Spleen (tissue), 11 donors: ENCODE measurements at regions not wholly inside any gene's neighbourhood (a gene's known extent, or its start where the extent isn't known, plus 50 kb on each side); places are given as distances from the start of the nearest gene placed in this dataset.
A peak's percentile ranks its signal among the peaks of the same experiment; 100 is the strongest.

Experiments
- DNase-seq: peaks from one replicate; pipeline ENCODE4 v3.0.0-alpha.2; 2020
- H3K27ac ChIP-seq, 8 donors: fragments of 200-600 bp; sonication (generic) in 7 of 8; 1 replicate in 4 of 8; 2 replicates in 4 of 8; pipeline versions ENCODE4 v1.5.0 to v1.8.0; 2016 to 2021; ENCODE audit warnings: inconsistent platforms in 4 of 8, mild to moderate bottlenecking in 4 of 8, moderate library complexity in 1 of 8
- H3K27me3 ChIP-seq, 7 donors: fragments of 200-600 bp; sonication (generic) in 6 of 7; replicated peaks in 1 of 7; 1 replicate in 4 of 7; 2 replicates in 3 of 7; pipeline versions ENCODE4 v1.5.0 to v1.8.0; 2016 to 2021; ENCODE audit warnings: inconsistent platforms in 3 of 7, mild to moderate bottlenecking in 1 of 7
- H3K36me3 ChIP-seq, 6 donors: fragments of 200-600 bp; sonication (generic) in 5 of 6; 1 replicate in 4 of 6; 2 replicates in 2 of 6; pipeline versions ENCODE4 v1.5.0 to v1.8.0; 2016 to 2021; ENCODE audit warnings: inconsistent platforms in 2 of 6
- H3K4me1 ChIP-seq, 6 donors: fragments of 200-600 bp; sonication (generic) in 5 of 6; 1 replicate in 3 of 6; 2 replicates in 3 of 6; pipeline versions ENCODE4 v1.5.0 to v1.8.0; 2016 to 2021; ENCODE audit warnings: inconsistent platforms in 3 of 6
- H3K4me3 ChIP-seq, 8 donors: fragments of 200-600 bp; sonication (generic) in 7 of 8; 1 replicate in 4 of 8; 2 replicates in 4 of 8; pipeline versions ENCODE4 v1.5.0 to v1.8.0; 2016 to 2021; ENCODE audit warnings: inconsistent platforms in 4 of 8, mild to moderate bottlenecking in 4 of 8, moderate library complexity in 2 of 8
- H3K9me3 ChIP-seq, 8 donors: fragments of 200-600 bp; sonication (generic) in 7 of 8; 1 replicate in 4 of 8; 2 replicates in 4 of 8; pipeline versions ENCODE4 v1.5.0 to v1.8.0; 2016 to 2021; ENCODE audit warnings: inconsistent platforms in 4 of 8
- POLR2A ChIP-seq, 3 donors: fragments of 450-650 bp; IDR thresholded peaks; one replicate each; pipeline ENCODE4 v1.5.1; 2017; ENCODE audit warnings: antibody characterized with exemption in 3 of 3, mild to moderate bottlenecking in 1 of 3
- POLR2AphosphoS5 ChIP-seq, 3 donors: sonication (generic); formaldehyde crosslinking; IDR thresholded peaks; one replicate each; pipeline ENCODE4 v1.5.1; 2017; ENCODE audit warnings: antibody characterized with exemption in 3 of 3
- WGBS, 5 donors: extraction: QIAGEN DNeasy Blood & Tissue Kit in 3 of 5; methylation state at CpG; one replicate each; pipeline versions ENCODE4 v1.1.5 to v1.1.7; 2013 to 2018; 5-methylcytosine and 5-hydroxymethylcytosine counted together
- intact Hi-C: fragments of 100-400 bp; cut with DNase I; formaldehyde crosslinking; loops from one replicate; pipeline ENCODE4 v1.15.0; 2023; ENCODE audit warnings: low total_unique reads
- TF ChIP-seq, protein P1 (sequence below), 11 experiments: fragments of 200-600 bp in 7 of 11; fragments of 450-650 bp in 4 of 11; sonication (generic) in 4 of 11; IDR thresholded peaks in 8 of 11; conservative IDR thresholded peaks in 3 of 11; 1 replicate in 7 of 11; 2 replicates in 4 of 11; pipeline versions ENCODE4 v1.4.0 to v1.8.0; 2016 to 2021; ENCODE audit warnings: antibody characterized with exemption in 11 of 11, inconsistent platforms in 4 of 11, mild to moderate bottlenecking in 1 of 11
- donor health status: healthy with polysubstance abuse.
- donor health status: DM: no; HTN: no; CAD: no; lungs with moderate emphysema.
- donor health status: DM: no; HTN: no; CAD: no.
- donor health status: Bipolar disorder and iron deficiency.
- donor health status: healthy.
- donor health status: DM: no; HTN: no; CAD: no.
- donor health status: DM: yes; HTN: yes; CAD: no.

DNA sequence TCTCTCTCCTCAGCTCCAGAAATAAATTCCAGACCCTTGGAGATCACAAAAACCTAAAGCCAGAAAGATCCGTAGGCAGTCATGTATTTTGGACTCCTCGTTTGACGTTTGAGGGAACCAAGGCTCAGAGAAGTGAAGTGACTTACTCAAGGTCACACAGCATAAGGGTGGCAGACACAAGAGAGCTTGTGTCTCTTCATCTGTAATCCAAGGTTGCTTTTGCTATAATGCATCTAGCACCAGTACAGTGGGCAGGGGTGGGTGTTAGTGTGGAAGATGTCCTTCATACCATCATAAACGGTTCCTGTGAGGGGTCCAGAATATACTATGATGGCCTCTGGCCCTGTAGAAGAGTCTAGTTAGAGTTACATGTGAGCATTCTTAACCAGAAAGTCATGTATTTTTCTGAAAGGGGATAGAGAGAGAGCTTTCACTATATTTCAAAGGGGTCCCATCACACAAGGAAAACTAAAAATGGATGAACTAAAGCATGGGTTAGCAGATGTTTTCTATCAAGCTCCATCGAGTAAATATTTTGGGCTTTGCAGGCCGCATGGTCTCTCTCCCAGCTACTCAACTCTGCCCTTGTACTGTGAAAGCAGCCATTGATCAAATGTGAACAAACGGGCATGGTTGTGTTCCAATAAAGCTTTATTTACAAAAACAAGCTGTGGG lies 144.9 kb downstream of the TOMM20 start:
- Histone ChIP-seq H3K36me3 (no peaks in the 10 kb centered on the region), H3K4me3 (peak overlapping the region in 1 of 8 donors; percentile 14), H3K27ac (peak overlapping the region in 7 of 8 donors; percentile 69 to 96 (median 90)), H3K9me3 (no peaks in the 10 kb centered on the region), H3K27me3 (no peaks in the 10 kb centered on the region), H3K4me1 (peaks cover 41 to 95% (median 76%) of the 10 kb centered on the region in 6 donors)
- no peak for TF ChIP-seq POLR2AphosphoS5 (IDR thresholded peaks at IDR 0.05)
- TF ChIP-seq POLR2A (IDR thresholded peaks at IDR 0.05) = no peak
- TF ChIP-seq, protein P1, sequence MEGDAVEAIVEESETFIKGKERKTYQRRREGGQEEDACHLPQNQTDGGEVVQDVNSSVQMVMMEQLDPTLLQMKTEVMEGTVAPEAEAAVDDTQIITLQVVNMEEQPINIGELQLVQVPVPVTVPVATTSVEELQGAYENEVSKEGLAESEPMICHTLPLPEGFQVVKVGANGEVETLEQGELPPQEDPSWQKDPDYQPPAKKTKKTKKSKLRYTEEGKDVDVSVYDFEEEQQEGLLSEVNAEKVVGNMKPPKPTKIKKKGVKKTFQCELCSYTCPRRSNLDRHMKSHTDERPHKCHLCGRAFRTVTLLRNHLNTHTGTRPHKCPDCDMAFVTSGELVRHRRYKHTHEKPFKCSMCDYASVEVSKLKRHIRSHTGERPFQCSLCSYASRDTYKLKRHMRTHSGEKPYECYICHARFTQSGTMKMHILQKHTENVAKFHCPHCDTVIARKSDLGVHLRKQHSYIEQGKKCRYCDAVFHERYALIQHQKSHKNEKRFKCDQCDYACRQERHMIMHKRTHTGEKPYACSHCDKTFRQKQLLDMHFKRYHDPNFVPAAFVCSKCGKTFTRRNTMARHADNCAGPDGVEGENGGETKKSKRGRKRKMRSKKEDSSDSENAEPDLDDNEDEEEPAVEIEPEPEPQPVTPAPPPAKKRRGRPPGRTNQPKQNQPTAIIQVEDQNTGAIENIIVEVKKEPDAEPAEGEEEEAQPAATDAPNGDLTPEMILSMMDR (IDR thresholded peaks at IDR 0.05 in 8 of 11, conservative IDR thresholded peaks at IDR 0.05 in 3 of 11) = no peak
- 87 to 92% (median 89%) methylated on average over 7 of the region's 7 CpGs for WGBS, 5 donors
- intact Hi-C loops = loop anchor here (10.0 kb wide), 1 partner anchor 101 kb away; no protein-coding TSS in a partner anchor
- DNase-seq = no peak

GRCh38 chr1:234981758-234982157 lies 146.9 kb downstream of the TOMM20 start:
- DNase-seq = no peak
- WGBS, 5 donors = 75 to 84% (median 83%) methylated on average over 2 of the region's 2 CpGs
- Histone ChIP-seq H3K4me3 (peak overlapping the region in 1 of 8 donors; percentile 58), H3K4me1 (peaks cover 40 to 97% (median 78%) of the 10 kb centered on the region in 6 donors), H3K27me3 (no peaks in the 10 kb centered on the region), H3K27ac (peak overlapping the region; percentile 84 to 96 (median 93)), H3K36me3 (no peaks in the 10 kb centered on the region), H3K9me3 (no peaks in the 10 kb centered on the region)
- no peak for TF ChIP-seq POLR2AphosphoS5 (IDR thresholded peaks at IDR 0.05)
- TF ChIP-seq POLR2A (IDR thresholded peaks at IDR 0.05) = no peak
- TF ChIP-seq, protein P1 (IDR thresholded peaks at IDR 0.05 in 8 of 11, conservative IDR thresholded peaks at IDR 0.05 in 3 of 11) = no peak
- intact Hi-C loops = loop anchor here (10.0 kb wide), 1 partner anchor 103 kb away; no protein-coding TSS in a partner anchor

- Histone ChIP-seq H3K9me3 (no peaks in the 10 kb centered on the region), H3K4me1 (peaks cover 40 to 100% (median 83%) of the 10 kb centered on the region in 6 donors), H3K36me3 (no peaks in the 10 kb centered on the region), H3K4me3 (peak overlapping the region in 3 of 8 donors; percentile 1 to 58 (median 6)), H3K27ac (peak overlapping the region; percentile 84 to 96 (median 93)), H3K27me3 (no peaks in the 10 kb centered on the region)
- peak; percentile 91 for DNase-seq
- intact Hi-C loops = loop anchor here (10.0 kb wide), 1 partner anchor 104 kb away; no protein-coding TSS in a partner anchor
- TF ChIP-seq, protein P1 (IDR thresholded peaks at IDR 0.05 in 8 of 11, conservative IDR thresholded peaks at IDR 0.05 in 3 of 11) = peak in 2 of 11 experiments; percentile 14 to 20
- TF ChIP-seq POLR2AphosphoS5 (IDR thresholded peaks at IDR 0.05) (peak; percentile 79 to 89 (median 85)), POLR2A (IDR thresholded peaks at IDR 0.05) (peak in 1 of 3 donors; percentile 29)
- 6 to 14% (median 7%) methylated on average over 18 of the region's 18 CpGs for WGBS, 5 donors
Measured at GRCh38 chr1:234980645-234981396, 147.8 kb downstream of the TOMM20 start.

DNA sequence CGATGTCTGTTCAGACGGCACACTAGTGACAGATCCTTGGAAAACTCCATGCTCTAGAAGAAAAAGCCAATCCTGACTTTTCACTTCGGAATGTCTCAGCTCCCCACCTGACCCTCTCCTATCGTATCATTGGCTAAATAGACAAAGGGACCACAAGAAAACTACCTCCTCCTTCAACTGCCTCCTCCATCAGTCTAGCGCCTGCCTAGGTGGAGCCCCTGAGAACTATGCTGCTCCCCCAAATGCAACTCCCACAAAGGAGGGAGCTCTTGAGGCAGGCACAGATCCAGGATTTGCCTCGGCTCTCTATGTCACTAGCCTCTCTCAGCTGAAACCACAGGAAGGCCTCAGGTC lies 148.4 kb downstream of the TOMM20 start:
- H3K27me3 ChIP-seq = no peaks in the 10 kb centered on the region
- 46 to 64% (median 54%) methylated on average over 6 of the region's 6 CpGs for WGBS, 5 donors
- no peaks in the 10 kb centered on the region for H3K36me3 ChIP-seq
- no peak for DNase-seq
- no peaks in the 10 kb centered on the region for H3K9me3 ChIP-seq
- H3K4me3 ChIP-seq = peak overlapping the region in 3 of 8 donors; percentile 1 to 58 (median 6)
- H3K27ac ChIP-seq = peak overlapping the region; percentile 84 to 96 (median 93)
- intact Hi-C loops = loop anchor here (10.0 kb wide), 1 partner anchor 105 kb away; no protein-coding TSS in a partner anchor
- no peak for TF ChIP-seq POLR2A (IDR thresholded peaks at IDR 0.05)
- TF ChIP-seq POLR2AphosphoS5 (IDR thresholded peaks at IDR 0.05) = no peak
- TF ChIP-seq, protein P1 (IDR thresholded peaks at IDR 0.05 in 8 of 11, conservative IDR thresholded peaks at IDR 0.05 in 3 of 11) = no peak
- H3K4me1 ChIP-seq = peaks cover 40 to 100% (median 85%) of the 10 kb centered on the region in 6 donors
